ENCODE measurements at regions not wholly inside any gene's neighbourhood (a gene's known extent, or its start where the extent isn't known, plus 50 kb on each side); places are given as distances from the start of the nearest gene placed in this dataset.

DNA sequence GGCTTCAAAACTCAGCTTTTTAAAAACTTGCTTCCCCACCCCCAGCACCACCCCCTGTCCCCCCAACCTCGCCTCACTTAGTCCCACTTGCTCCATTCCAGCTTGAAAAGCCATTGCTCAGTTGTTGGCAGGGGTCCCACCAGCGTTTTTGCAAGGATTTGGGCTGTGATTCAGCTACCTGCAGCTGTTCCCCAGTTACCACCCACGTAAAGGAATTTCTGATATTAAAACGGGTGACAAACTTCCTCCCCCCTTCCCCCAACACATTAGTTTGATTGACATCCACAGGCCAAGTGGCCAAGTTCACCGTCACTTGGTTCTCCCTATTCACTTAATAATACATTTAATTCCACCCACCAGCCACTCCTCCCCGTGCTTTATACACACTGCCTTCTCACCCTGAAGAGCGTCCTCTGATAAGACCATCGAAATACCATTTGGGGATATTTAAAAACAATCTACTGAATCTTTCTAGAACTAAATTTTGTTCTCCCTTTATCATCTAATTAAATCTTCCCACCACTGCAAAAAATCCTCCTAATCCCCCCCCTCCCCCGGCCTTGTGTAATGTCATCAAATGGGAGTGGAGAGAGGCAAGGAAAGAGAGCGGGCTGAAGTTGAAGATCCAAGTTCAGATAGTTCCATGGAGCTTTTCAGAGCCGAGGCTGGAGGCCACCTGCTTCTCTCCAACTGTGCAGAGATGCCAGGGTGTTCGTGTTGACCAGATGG, 55.1 kb downstream of the SOX9 start:
- Histone ChIP-seq H3K27ac (ENCODE audit: low read depth, low read length, poor library complexity, severe bottlenecking) (no peak overlapping the region), H3K36me3 (ENCODE audit: insufficient read depth, low read length, poor library complexity, severe bottlenecking) (no peaks in the 10 kb centered on the region), H3K4me1 (ENCODE audit: insufficient read depth, low read length, poor library complexity, severe bottlenecking) (peaks cover 25% of the 10 kb centered on the region), H3K9me3 (ENCODE audit: low read depth, low read length, poor library complexity, severe bottlenecking) (no peaks in the 10 kb centered on the region), H3K27me3 (replicated peaks; ENCODE audit: insufficient read depth, low read depth, low read length, poor library complexity) (no peaks in the 10 kb centered on the region), H3K4me3 (ENCODE audit: low read depth, low read length, poor library complexity, severe bottlenecking) (no peak overlapping the region)
- BruUV-seq (replicated peaks): no TSS peak
- TF ChIP-seq, protein P1, sequence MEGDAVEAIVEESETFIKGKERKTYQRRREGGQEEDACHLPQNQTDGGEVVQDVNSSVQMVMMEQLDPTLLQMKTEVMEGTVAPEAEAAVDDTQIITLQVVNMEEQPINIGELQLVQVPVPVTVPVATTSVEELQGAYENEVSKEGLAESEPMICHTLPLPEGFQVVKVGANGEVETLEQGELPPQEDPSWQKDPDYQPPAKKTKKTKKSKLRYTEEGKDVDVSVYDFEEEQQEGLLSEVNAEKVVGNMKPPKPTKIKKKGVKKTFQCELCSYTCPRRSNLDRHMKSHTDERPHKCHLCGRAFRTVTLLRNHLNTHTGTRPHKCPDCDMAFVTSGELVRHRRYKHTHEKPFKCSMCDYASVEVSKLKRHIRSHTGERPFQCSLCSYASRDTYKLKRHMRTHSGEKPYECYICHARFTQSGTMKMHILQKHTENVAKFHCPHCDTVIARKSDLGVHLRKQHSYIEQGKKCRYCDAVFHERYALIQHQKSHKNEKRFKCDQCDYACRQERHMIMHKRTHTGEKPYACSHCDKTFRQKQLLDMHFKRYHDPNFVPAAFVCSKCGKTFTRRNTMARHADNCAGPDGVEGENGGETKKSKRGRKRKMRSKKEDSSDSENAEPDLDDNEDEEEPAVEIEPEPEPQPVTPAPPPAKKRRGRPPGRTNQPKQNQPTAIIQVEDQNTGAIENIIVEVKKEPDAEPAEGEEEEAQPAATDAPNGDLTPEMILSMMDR (conservative IDR thresholded peaks at IDR 0.05; ENCODE audit: low read depth, low read length): no peak
- no peak for TF ChIP-seq EZH2 (IDR thresholded peaks at IDR 0.05; ENCODE audit: borderline replicate concordance, low read depth, low read length, poor library complexity, severe bottlenecking)
- intact Hi-C loops (cut with micrococcal nuclease; ENCODE audit: unreplicated experiment): no loop called here
- DNase-seq (ENCODE audit: low spot score): peak; percentile 54
- POLR2A ChIA-PET (ENCODE audit: low non-redundant PET): no interaction called here
- CTCF ChIA-PET: no interaction called here

DNA sequence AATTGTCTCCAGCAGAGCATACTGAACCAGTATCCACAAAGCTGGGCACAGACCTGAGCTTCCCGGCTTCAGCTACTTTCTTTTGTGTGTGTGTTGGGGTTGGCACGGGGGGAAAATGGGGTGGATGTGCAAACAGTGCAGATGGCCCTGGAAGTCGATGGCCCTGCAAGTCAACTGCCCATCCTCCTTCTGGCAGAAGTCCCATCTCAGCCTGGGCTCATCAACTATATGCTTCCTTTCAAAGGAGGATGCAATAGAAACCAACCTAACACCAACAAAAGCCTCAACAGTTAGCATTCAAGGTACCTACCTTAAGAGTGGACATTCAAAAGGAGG, 55.7 kb downstream of the SOX9 start:
- peaks cover 25% of the 10 kb centered on the region for H3K4me1 ChIP-seq (ENCODE audit: insufficient read depth, low read length, poor library complexity, severe bottlenecking)
- no peak for DNase-seq (ENCODE audit: low spot score)
- no peak overlapping the region for H3K27ac ChIP-seq (ENCODE audit: low read depth, low read length, poor library complexity, severe bottlenecking)
- H3K9me3 ChIP-seq (ENCODE audit: low read depth, low read length, poor library complexity, severe bottlenecking): no peaks in the 10 kb centered on the region
- BruUV-seq (replicated peaks): no TSS peak
- ChIA-PET POLR2A (ENCODE audit: low non-redundant PET) (no interaction called here), CTCF (no interaction called here)
- TF ChIP-seq, protein P1 (conservative IDR thresholded peaks at IDR 0.05; ENCODE audit: low read depth, low read length): no peak
- no peak for TF ChIP-seq EZH2 (IDR thresholded peaks at IDR 0.05; ENCODE audit: borderline replicate concordance, low read depth, low read length, poor library complexity, severe bottlenecking)
- intact Hi-C loops (cut with micrococcal nuclease; ENCODE audit: unreplicated experiment): no loop called here
- no peak overlapping the region for H3K4me3 ChIP-seq (ENCODE audit: low read depth, low read length, poor library complexity, severe bottlenecking)
- no peaks in the 10 kb centered on the region for H3K36me3 ChIP-seq (ENCODE audit: insufficient read depth, low read length, poor library complexity, severe bottlenecking)
- H3K27me3 ChIP-seq (replicated peaks; ENCODE audit: insufficient read depth, low read depth, low read length, poor library complexity): no peaks in the 10 kb centered on the region

DNA sequence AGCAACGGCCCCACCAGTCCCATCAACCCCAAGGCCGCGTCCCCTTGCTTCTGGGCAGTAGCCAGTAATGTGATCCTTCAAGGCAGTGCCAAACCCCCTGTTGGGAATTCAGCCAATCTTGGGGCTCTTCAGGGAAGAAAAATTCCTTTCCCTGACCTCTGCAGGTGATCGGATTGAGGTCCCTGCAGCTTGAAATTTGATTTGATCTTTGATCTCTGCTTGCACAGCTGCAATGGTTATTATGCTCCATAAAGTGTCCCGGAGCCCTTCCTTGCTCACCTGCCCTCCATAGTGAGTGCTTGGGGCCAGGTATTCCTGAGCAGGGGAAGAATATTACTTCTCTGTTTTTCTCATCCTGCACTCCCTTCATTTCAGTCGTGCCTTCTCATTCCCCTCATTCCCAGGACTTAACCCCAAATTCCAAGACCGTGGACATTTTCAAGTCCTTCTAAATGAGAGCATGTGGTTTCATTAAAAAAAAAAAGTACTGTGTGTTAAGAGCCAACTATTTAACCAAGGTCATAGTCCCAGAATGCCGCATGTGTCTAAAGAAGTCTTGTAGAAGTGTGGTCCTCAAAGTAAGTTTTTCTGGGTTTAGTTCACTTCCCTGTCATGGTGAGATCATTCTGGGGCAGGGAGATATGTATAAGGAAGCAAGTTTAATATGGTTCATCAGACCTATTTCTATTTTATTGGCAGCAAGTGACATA, 56.3 kb downstream of the SOX9 start:
- H3K27me3 ChIP-seq (replicated peaks; ENCODE audit: insufficient read depth, low read depth, low read length, poor library complexity): no peaks in the 10 kb centered on the region
- H3K4me1 ChIP-seq (ENCODE audit: insufficient read depth, low read length, poor library complexity, severe bottlenecking): peaks cover 22% of the 10 kb centered on the region
- H3K36me3 ChIP-seq (ENCODE audit: insufficient read depth, low read length, poor library complexity, severe bottlenecking): no peaks in the 10 kb centered on the region
- no peak overlapping the region for H3K4me3 ChIP-seq (ENCODE audit: low read depth, low read length, poor library complexity, severe bottlenecking)
- POLR2A ChIA-PET (ENCODE audit: low non-redundant PET): no interaction called here
- TF ChIP-seq EZH2 (IDR thresholded peaks at IDR 0.05; ENCODE audit: borderline replicate concordance, low read depth, low read length, poor library complexity, severe bottlenecking): no peak
- TF ChIP-seq, protein P1 (conservative IDR thresholded peaks at IDR 0.05; ENCODE audit: low read depth, low read length): no peak
- no TSS peak for BruUV-seq (replicated peaks)
- intact Hi-C loops (cut with micrococcal nuclease; ENCODE audit: unreplicated experiment): no loop called here
- CTCF ChIA-PET: no interaction called here
- no peak for DNase-seq (ENCODE audit: low spot score)
- H3K9me3 ChIP-seq (ENCODE audit: low read depth, low read length, poor library complexity, severe bottlenecking): no peaks in the 10 kb centered on the region
- H3K27ac ChIP-seq (ENCODE audit: low read depth, low read length, poor library complexity, severe bottlenecking): no peak overlapping the region

Data from A673 (cell line).